ENCODE measurements at regions not wholly inside any gene's neighbourhood (a gene's known extent, or its start where the extent isn't known, plus 50 kb on each side); places are given as distances from the start of the nearest gene placed in this dataset.

GRCh38 chr7:91571601-91572000 lies 307.4 kb downstream of the FZD1 start:
- TF ChIP-seq EZH2phosphoT487 (IDR thresholded peaks at IDR 0.05; ENCODE audit: insufficient read depth, low read depth) (no peak), EZH2 (IDR thresholded peaks at IDR 0.05; ENCODE audit: insufficient read depth, poor library complexity, severe bottlenecking) (no peak)

Data from GM23248 (cell line).